BJ (cell line): ENCODE measurements at regions not wholly inside any gene's neighbourhood (a gene's known extent, or its start where the extent isn't known, plus 50 kb on each side); places are given as distances from the start of the nearest gene placed in this dataset.

Source experiments
- CTCF ChIA-PET: fragments of 350-600 bp; formaldehyde crosslinking; extraction: SDS; loops from one replicate; lab custom pipeline; 2021; ENCODE audit warnings: antibody characterized with exemption, inconsistent platforms; lab: Yijun Ruan, JAX
- POLR2A ChIA-PET: fragments of 300-600 bp; sonication (Branson Sonifier 250); formaldehyde crosslinking; extraction: SDS; loops from one replicate; lab custom pipeline; 2021; ENCODE audit warnings: antibody characterized with exemption; lab: Charles Lee
- DNase-seq: peaks from one replicate; pipeline ENCODE4 v3.0.0-alpha.2; 2011; ENCODE audit warnings: low read depth
- H3K27me3 ChIP-seq: 2 replicates; pipeline ENCODE4 v1.6.0; 2011; ENCODE audit warnings: low read length; ENCODE audit not compliant: control insufficient read depth, insufficient read depth
- H3K36me3 ChIP-seq: 2 replicates; pipeline ENCODE4 v1.5.1; 2011; ENCODE audit warnings: low read length; ENCODE audit not compliant: control insufficient read depth, insufficient read depth
- H3K4me3 ChIP-seq: 2 replicates; pipeline ENCODE4 v1.5.1; 2011; ENCODE audit warnings: low read depth, mild to moderate bottlenecking, control low read depth, low read length
- CTCF ChIP-seq: IDR thresholded peaks from 2 replicates; pipeline ENCODE4 v1.5.1; 2011; ENCODE audit warnings: low read depth, mild to moderate bottlenecking, control low read depth, inconsistent platforms, low read length, moderate library complexity; ENCODE audit not compliant: insufficient read depth

GRCh38 chr9:17863924-17864323 lies 285.1 kb downstream of the SH3GL2 start:
- Histone ChIP-seq H3K4me3 (no peak overlapping the region), H3K36me3 (no peaks in the 10 kb centered on the region), H3K27me3 (no peaks in the 10 kb centered on the region)
- DNase-seq: no peak
- ChIA-PET CTCF (interaction anchor here (1.1 to 1.4 kb wide), 3 partner anchors 9 to 53 kb away, joined by 3 to 4 read pairs (median 3); no protein-coding TSS in a partner anchor), POLR2A (no interaction called here)
- TF ChIP-seq CTCF: no peak

GRCh38 chr9:17864951-17865350 lies 286.1 kb downstream of the SH3GL2 start:
- CTCF ChIA-PET: interaction anchor here (1.2 to 1.4 kb wide), 2 partner anchors 52 to 54 kb away, joined by 3 to 4 read pairs; no protein-coding TSS in a partner anchor
- POLR2A ChIA-PET: no interaction called here
- TF ChIP-seq CTCF: no peak
- DNase-seq: no peak
- Histone ChIP-seq H3K27me3 (no peaks in the 10 kb centered on the region), H3K36me3 (no peaks in the 10 kb centered on the region), H3K4me3 (no peak overlapping the region)

GRCh38 chr9:17865881-17866280 lies 287.0 kb downstream of the SH3GL2 start:
- H3K4me3 ChIP-seq: no peak overlapping the region
- TF ChIP-seq CTCF: no peak
- DNase-seq: no peak
- POLR2A ChIA-PET: no interaction called here
- H3K36me3 ChIP-seq: no peaks in the 10 kb centered on the region
- CTCF ChIA-PET: no interaction called here
- H3K27me3 ChIP-seq: no peaks in the 10 kb centered on the region

DNA sequence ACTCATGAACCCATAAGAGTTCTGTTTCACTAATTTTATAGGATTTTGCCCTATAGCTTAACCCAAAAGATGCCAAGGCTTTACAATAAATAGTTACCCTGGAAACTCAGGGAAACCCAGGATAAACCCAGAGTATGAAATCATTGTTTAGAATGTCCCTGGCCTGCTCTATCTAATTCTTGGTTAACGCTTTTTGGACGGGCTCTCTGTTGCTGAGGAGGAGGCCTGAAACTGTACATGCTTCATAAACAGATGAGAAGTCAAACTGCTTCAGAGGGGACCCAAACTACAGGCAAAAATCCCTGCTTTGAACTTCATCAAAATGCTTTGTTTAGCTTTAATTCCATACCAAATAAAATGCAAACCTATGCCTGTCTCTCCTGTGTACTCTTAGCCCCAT lies 291.9 kb downstream of the SH3GL2 start:
- Histone ChIP-seq H3K27me3 (no peaks in the 10 kb centered on the region; the same call in 1 of the 2 replicates), H3K36me3 (no peaks in the 10 kb centered on the region), H3K4me3 (no peak overlapping the region)
- DNase-seq: no peak
- TF ChIP-seq CTCF: no peak
- ChIA-PET CTCF (no interaction called here), POLR2A (no interaction called here)

DNA sequence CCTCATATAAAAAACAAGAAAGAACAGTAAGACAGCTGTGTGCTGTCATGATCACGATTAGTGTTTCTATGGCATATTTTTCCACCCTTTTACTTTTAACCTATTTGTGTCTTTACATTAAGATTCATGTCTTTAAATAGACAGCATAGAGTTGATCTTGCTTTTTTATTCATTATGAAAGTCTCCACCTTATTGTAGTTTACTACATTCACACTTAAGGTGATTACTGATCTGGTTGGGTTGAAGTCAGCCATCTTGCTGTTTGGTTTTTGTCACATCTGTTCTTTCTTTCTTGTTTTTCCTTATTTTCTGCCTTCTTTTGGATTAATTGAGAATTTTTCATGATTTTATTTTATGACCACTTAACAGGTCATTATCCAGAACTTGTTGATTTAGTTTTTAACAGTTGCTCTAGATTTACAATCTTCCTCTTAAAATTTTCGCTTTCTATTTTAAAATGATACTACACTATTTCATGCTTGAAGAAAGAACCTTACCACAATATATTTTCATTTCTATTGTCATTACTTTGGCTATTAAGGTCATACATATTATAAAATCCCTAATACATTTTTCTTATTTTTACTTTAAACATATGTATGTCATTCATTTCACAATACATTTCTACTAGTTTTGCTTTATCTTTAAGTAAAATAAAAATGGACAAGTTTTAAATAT lies 292.5 kb downstream of the SH3GL2 start:
- H3K27me3 ChIP-seq: no peaks in the 10 kb centered on the region; the same call in 1 of the 2 replicates
- no peak overlapping the region for H3K4me3 ChIP-seq
- TF ChIP-seq CTCF: no peak
- DNase-seq: no peak
- ChIA-PET POLR2A (no interaction called here), CTCF (interaction anchor here (1.7 kb wide), 1 partner anchor 7 kb away, joined by 3 read pairs; no protein-coding TSS in a partner anchor)
- no peaks in the 10 kb centered on the region for H3K36me3 ChIP-seq
